Mucosa of descending colon (tissue), 3 donors: ENCODE measurements at regions not wholly inside any gene's neighbourhood (a gene's known extent, or its start where the extent isn't known, plus 50 kb on each side); places are given as distances from the start of the nearest gene placed in this dataset.

Source experiments
- ATAC-seq: fragments of 200-7000 bp; cut with Tn5 transposase; one replicate; pipeline ENCODE4 v1.9.1; 2020; ENCODE audit warnings: mild to moderate bottlenecking, moderate library complexity
- DNase-seq, 3 donors: peaks; one replicate each; pipeline ENCODE4 v3.0.0-alpha.2; 2020
- H3K36me3 ChIP-seq: fragments of 200-600 bp; one replicate; pipeline ENCODE4 v1.8.0; 2021; ENCODE audit warnings: low read depth, mild to moderate bottlenecking
- H3K4me1 ChIP-seq: fragments of 200-600 bp; one replicate; pipeline ENCODE4 v1.8.0; 2021; ENCODE audit warnings: low read depth, mild to moderate bottlenecking
- H3K4me3 ChIP-seq: fragments of 200-600 bp; one replicate; pipeline ENCODE4 v1.8.0; 2021; ENCODE audit warnings: mild to moderate bottlenecking
- H3K9me3 ChIP-seq: fragments of 200-600 bp; one replicate; pipeline ENCODE4 v1.8.0; 2021; ENCODE audit warnings: mild to moderate bottlenecking
- intact Hi-C, 2 donors: fragments of 100-400 bp; cut with DNase I in 1 of 2; cut with micrococcal nuclease in 1 of 2; formaldehyde crosslinking; loops; one replicate each; pipeline versions ENCODE4 v1.11.0 to v1.11.1; 2022; cut with DNase I, micrococcal nuclease
- TF ChIP-seq, protein P1 (sequence below): fragments of 200-600 bp; IDR thresholded peaks from one replicate; pipeline ENCODE4 v1.8.0; 2022; ENCODE audit warnings: antibody characterized with exemption, mild to moderate bottlenecking
- donor health status: DM: no; HTN: no; CAD: no; lungs with moderate emphysema.
- donor health status: DM: no; HTN: no; CAD: no.
- donor health status: DM: no; HTN: yes; CAD: no.

DNA sequence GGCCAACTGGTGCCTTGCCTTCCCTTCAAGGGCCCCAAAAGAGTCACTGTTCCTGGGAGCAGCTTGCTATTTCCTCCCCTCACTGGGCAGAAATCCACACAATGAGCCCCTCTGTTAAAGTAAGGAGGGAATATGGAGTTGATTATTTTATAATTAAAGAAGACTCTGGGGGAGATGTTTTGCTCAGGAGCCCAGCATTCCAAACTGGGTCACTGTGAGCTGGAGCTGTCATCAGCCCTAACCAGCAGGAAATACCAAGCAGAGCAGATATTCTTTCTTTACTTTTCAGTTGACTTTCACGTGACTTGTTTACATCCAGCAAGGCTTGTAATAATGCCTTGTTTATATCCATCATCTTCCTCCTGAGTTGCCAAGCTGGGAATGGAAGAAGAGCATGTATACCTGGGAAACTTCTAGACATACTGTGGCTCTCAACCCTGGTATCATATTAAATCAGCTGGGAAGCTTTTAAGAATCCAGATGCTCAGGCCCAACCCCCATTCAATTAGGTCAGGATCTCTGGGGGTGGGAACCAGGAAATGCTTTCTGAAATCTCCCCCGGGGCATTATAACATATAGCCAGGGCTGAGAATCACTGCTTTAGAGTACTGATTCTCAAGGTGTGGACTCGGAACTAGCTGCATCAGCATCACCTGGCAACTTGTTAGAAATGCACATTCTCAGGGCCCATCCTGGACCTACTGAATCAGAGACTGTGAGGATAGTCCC lies 175.6 kb upstream of the MYLIP start:
- Histone ChIP-seq H3K36me3 (no peaks in the 10 kb centered on the region), H3K4me1 (peaks cover 33% of the 10 kb centered on the region), H3K4me3 (no peak overlapping the region), H3K9me3 (no peaks in the 10 kb centered on the region)
- TF ChIP-seq, protein P1, sequence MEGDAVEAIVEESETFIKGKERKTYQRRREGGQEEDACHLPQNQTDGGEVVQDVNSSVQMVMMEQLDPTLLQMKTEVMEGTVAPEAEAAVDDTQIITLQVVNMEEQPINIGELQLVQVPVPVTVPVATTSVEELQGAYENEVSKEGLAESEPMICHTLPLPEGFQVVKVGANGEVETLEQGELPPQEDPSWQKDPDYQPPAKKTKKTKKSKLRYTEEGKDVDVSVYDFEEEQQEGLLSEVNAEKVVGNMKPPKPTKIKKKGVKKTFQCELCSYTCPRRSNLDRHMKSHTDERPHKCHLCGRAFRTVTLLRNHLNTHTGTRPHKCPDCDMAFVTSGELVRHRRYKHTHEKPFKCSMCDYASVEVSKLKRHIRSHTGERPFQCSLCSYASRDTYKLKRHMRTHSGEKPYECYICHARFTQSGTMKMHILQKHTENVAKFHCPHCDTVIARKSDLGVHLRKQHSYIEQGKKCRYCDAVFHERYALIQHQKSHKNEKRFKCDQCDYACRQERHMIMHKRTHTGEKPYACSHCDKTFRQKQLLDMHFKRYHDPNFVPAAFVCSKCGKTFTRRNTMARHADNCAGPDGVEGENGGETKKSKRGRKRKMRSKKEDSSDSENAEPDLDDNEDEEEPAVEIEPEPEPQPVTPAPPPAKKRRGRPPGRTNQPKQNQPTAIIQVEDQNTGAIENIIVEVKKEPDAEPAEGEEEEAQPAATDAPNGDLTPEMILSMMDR = no peak
- ATAC-seq (no peak), DNase-seq (no peak)
- intact Hi-C loops = no loop called here

DNA sequence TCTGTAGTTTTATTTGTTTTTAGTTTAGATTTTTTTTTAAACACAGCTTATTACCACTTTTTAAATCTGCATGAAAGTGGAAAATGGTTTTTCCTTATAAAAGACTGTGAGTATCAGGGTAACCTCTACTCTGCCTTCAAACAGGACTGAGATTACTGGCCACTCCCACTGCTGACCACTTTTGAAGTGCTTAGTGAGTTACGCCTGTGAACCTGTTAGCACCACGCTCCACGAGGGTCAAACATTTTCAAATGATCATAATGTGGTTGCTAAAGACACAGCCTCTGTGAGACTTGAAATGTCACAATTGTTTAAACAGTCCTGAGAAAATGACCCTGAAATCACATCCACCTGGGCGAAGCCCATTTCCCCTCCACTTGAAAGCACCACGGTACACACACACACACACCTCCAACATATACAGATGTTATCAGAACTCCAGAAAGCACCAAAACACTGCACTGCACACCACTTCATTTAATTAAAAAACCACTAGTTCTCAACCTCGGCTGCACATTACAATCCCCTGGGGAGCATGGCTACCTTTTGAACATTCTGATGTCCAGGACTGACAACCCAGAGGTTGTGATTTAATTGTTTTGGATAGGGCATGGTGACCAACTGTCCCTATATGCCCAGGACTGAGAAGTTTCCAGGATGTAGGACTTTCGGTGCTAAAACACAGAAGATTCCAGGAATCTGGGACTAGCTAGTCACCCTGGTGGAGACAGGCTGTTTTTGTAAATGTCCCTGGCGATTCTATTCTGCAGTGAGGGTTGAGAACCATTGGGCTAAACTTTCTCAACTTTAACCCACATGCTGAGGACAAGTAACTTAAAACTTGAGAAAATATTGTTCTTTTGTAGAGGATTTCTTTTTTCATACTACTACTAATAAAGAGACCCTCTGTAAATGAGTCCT lies 176.4 kb upstream of the MYLIP start:
- Histone ChIP-seq H3K4me3 (no peak overlapping the region), H3K4me1 (peaks cover 33% of the 10 kb centered on the region), H3K36me3 (no peaks in the 10 kb centered on the region), H3K9me3 (no peaks in the 10 kb centered on the region)
- ATAC-seq (no peak), DNase-seq (no peak)
- TF ChIP-seq, protein P1 = no peak
- intact Hi-C loops = no loop called here

DNA sequence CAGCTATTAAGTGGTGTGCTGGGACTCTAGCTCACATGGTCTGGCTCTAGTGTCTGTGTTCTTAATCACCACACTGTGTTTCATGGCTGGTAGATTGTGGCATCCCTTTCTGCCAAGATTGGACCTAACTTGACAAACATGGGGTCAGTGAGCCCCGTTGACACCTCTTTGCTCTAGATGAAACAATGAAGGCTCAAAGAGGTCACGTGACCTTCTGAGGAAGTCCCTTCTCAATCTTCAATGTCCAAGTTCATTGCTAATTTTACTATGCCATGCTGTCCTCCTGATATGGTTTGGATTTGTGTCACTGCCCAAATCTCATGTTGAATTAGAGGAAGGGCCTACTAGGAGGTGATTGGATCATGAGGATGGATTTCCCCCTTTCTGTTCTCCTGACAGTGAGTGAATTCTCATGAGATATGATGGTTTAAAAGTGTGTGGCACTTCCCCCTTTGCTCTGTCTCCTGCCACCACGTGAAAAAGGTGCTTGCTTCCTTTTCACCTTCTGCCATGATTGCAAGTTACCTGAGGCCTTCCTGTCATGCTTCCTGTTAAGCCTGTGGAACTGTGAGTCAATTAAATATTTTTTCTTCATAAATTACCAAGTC lies 177.8 kb upstream of the MYLIP start:
- Histone ChIP-seq H3K36me3 (no peaks in the 10 kb centered on the region), H3K4me3 (no peak overlapping the region), H3K9me3 (no peaks in the 10 kb centered on the region), H3K4me1 (peaks cover 23% of the 10 kb centered on the region)
- intact Hi-C loops = no loop called here
- no peak for DNase-seq
- no peak for ATAC-seq
- TF ChIP-seq, protein P1 = no peak

DNA sequence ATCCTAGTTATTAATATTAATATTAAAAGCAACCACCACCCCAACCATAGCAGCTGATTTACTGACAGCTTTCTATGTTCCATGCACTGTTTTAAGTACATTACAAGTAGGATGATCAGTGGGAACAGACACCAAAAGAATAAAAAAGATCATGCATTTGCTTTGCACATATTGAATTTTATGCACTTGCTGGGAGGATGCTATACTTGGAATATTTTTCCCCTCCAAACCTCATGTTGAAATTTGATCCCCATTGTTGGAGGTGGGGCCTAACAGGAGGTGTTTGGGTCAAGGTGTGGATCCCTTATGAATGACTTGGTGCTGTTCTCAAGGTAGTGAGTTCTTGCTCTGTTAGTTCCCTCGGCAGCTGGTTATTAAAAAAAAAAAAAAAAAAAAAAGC lies 178.9 kb upstream of the MYLIP start:
- H3K36me3 ChIP-seq = no peaks in the 10 kb centered on the region
- ATAC-seq (no peak), DNase-seq (no peak)
- TF ChIP-seq, protein P1 = no peak
- H3K4me3 ChIP-seq = no peak overlapping the region
- intact Hi-C loops = no loop called here
- peaks cover 17% of the 10 kb centered on the region for H3K4me1 ChIP-seq
- no peaks in the 10 kb centered on the region for H3K9me3 ChIP-seq

DNA sequence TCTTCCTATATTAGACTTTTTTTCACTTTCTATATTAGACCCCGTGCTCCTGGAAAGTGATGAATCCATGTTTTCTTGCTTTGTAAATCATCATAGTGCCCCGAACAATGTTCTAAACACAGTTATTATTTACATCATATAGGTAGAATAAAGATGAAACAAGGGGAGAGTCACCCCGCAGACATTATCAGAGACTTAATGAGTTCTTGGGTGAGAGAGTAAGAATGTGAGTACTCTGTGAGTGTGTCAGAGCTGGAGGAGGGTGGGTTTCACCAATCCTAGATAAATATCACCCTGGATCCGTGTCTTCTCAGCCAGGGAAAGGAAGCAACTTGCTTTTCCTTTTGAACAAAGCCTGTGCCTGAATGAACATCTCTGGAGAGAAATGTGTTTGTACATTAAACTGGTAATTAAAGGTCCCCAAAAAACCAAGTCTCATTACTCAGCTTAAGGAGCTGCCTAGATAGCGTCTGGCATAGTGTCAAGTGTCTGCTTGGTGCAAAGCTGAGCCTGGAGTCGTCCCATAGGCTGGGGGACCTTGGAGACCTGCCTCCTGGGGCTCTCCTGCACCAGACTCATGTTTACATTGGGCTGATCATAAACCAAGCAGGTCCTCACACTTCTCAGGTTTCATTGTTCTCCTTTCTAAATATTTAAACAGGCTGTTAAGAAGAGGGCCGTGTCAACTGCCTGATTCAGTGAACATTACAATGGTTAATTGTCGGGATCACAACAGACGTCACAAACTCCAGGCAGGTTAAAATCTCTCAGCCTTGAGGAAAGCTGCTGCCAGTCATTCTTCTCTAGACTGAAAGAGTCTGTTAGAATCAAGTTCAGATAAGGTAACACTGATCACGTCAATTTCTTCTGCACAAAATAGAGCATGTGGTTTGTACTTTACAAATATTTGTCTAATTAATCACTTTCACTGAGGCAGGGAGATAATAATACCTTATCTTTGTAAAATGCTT lies 179.7 kb upstream of the MYLIP start:
- DNase-seq (peak; percentile 61 to 75 (median 68)), ATAC-seq (peak; percentile 96)
- intact Hi-C loops = no loop called here
- H3K36me3 ChIP-seq = no peaks in the 10 kb centered on the region
- H3K4me1 ChIP-seq = peaks cover 17% of the 10 kb centered on the region
- TF ChIP-seq, protein P1 = no peak
- no peaks in the 10 kb centered on the region for H3K9me3 ChIP-seq
- H3K4me3 ChIP-seq = no peak overlapping the region
